ENCODE measurements at regions not wholly inside any gene's neighbourhood (a gene's known extent, or its start where the extent isn't known, plus 50 kb on each side); places are given as distances from the start of the nearest gene placed in this dataset.

DNA sequence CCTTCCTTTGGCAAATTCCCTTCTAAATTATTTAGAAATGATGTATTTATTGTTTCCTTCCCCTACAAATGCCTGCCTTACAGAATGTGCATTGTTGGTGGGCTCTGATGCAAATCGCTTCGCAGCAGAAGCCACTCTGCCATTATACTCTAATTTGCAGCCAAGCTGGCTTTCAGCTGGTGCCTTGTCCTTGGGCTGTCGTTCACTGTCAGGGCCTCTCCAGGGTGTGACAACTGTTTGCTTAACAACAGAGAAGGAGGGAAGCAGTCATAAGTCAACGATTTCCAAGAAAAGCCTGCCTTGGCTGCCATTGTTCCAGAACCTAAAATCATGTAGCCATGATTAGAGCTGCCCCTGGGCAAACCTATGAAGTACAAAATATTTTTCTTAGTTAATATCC lies 260.1 kb upstream of the RGMB start:
- no peak for TF ChIP-seq CTCF (conservative IDR thresholded peaks at IDR 0.05; ENCODE audit: low read depth, low read length)
- DNase-seq (ENCODE audit: low read depth), result no peak
- no peak overlapping the region for H3K4me3 ChIP-seq (ENCODE audit: low read depth, low read length)

DNA sequence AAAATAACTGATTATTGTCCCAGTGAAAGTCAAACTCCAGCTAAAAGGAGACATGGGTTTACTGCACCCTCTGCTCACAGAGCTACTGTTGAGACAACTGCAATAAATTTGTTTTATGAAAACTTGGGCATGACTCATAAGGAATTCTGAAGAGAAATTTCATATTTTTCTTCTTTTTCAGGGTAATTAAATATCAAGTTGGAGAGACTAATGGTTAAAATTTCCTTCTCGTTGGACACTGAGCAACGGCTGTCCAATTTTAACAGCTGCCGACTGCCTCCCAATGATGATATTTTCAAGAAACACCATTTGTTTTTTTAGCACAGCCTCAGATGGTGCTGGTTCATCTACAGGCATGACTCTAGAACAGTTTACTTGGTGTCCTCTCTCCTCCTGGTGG lies 259.2 kb upstream of the RGMB start:
- H3K4me3 ChIP-seq (ENCODE audit: low read depth, low read length), result no peak overlapping the region
- TF ChIP-seq CTCF (conservative IDR thresholded peaks at IDR 0.05; ENCODE audit: low read depth, low read length), result no peak
- DNase-seq (ENCODE audit: low read depth), result no peak

- H3K4me3 ChIP-seq (ENCODE audit: low read depth, low read length), result no peak overlapping the region
- DNase-seq (ENCODE audit: low read depth), result no peak
- TF ChIP-seq CTCF (conservative IDR thresholded peaks at IDR 0.05; ENCODE audit: low read depth, low read length), result no peak
Measured at GRCh38 chr5:98516701-98517100, 256.8 kb upstream of the RGMB start.

- no peak overlapping the region for H3K4me3 ChIP-seq (ENCODE audit: low read depth, low read length)
- no peak for TF ChIP-seq CTCF (conservative IDR thresholded peaks at IDR 0.05; ENCODE audit: low read depth, low read length)
- DNase-seq (ENCODE audit: low read depth), result no peak
Measured at GRCh38 chr5:98517560-98518366, 255.7 kb upstream of the RGMB start.

DNA sequence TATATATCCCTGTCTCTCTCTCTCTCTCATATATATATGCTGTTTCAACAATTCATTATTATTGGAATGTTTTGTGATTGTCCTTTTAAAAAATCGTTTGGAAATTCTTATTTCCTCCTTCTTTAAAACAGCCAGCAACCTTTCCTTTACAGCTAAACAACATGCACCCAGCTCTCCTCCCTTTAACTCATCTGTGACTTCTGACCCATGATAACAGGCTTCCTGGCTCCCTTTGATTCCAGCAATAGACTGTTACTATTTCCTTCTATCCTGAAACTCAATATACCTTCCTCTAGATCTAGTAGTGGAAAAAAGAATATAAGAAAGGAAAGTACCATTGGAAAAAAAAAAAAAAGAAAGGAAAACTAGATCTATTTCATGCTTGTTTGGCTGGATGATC lies 254.7 kb upstream of the RGMB start:
- DNase-seq (ENCODE audit: low read depth), result no peak
- no peak overlapping the region for H3K4me3 ChIP-seq (ENCODE audit: low read depth, low read length)
- no peak for TF ChIP-seq CTCF (conservative IDR thresholded peaks at IDR 0.05; ENCODE audit: low read depth, low read length)

DNA sequence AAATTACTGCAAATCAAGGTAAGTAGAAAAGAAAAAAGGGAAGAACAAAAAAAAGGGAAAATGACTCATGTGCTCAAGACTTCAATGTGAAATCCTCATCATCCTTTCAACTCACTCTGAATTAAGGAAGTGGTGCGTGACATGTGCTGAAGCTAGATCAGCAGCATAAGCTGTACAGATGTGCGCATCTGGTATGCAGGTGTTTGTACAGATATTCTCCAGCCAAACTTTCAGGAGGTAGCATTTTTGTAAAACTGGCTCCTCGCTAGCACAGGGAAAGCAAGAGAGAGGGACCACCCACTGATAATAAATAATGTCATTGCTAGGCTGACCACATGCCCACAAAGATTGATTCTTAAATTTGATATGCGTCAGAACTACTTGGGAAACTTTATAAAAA lies 253.9 kb upstream of the RGMB start:
- no peak for TF ChIP-seq CTCF (conservative IDR thresholded peaks at IDR 0.05; ENCODE audit: low read depth, low read length)
- no peak for DNase-seq (ENCODE audit: low read depth)
- no peak overlapping the region for H3K4me3 ChIP-seq (ENCODE audit: low read depth, low read length)

- no peak for TF ChIP-seq CTCF (conservative IDR thresholded peaks at IDR 0.05; ENCODE audit: low read depth, low read length)
- H3K4me3 ChIP-seq (ENCODE audit: low read depth, low read length), result no peak overlapping the region
- DNase-seq (ENCODE audit: low read depth), result no peak
Measured at GRCh38 chr5:98521821-98522220, 251.6 kb upstream of the RGMB start.
